Activated CD8-positive, alpha-beta memory T cell treated with anti-CD3 and anti-CD28 coated beads, Interleukin-2, amount 10 ng/mL, durations not matched to agents 7 days and 5 days (primary cell): ENCODE measurements at regions not wholly inside any gene's neighbourhood (a gene's known extent, or its start where the extent isn't known, plus 50 kb on each side); places are given as distances from the start of the nearest gene placed in this dataset.
"Not testable (repeated sequence)": the region's sequence is repeated elsewhere in the genome, so short reads cannot be mapped to it uniquely, and the experiment has no call there.

Source experiments
- ATAC-seq: fragments of 150-1000 bp; cut with Tn5 transposase; one replicate; pipeline ENCODE4 v1.10.0; 2021; ENCODE audit warnings: moderate library complexity
- CTCF ChIA-PET: fragments of 350-600 bp; sonication (Branson Sonifier 250); formaldehyde crosslinking; loops from one replicate; lab custom pipeline; 2021; ENCODE audit warnings: antibody characterized with exemption; lab: Charles Lee
- DNase-seq: peaks from one replicate; pipeline ENCODE4 v3.0.0-alpha.2; 2020
- H3K27ac Mint-ChIP-seq: one replicate; pipeline ENCODE4 v1.8.0; 2021; ENCODE audit warnings: mild to moderate bottlenecking, mixed read lengths
- H3K27me3 Mint-ChIP-seq: one replicate; pipeline ENCODE4 v1.8.0; 2021; ENCODE audit warnings: mixed read lengths
- H3K36me3 Mint-ChIP-seq: one replicate; pipeline ENCODE4 v1.8.0; 2021; ENCODE audit warnings: mild to moderate bottlenecking, mixed read lengths
- H3K4me1 Mint-ChIP-seq: one replicate; pipeline ENCODE4 v1.8.0; 2021; ENCODE audit warnings: mixed read lengths
- H3K4me3 Mint-ChIP-seq: one replicate; pipeline ENCODE4 v1.8.0; 2021; ENCODE audit warnings: mild to moderate bottlenecking, moderate library complexity, mixed read lengths
- H3K9me3 Mint-ChIP-seq: one replicate; pipeline ENCODE4 v1.8.0; 2022; ENCODE audit warnings: low read depth, mixed read lengths

DNA sequence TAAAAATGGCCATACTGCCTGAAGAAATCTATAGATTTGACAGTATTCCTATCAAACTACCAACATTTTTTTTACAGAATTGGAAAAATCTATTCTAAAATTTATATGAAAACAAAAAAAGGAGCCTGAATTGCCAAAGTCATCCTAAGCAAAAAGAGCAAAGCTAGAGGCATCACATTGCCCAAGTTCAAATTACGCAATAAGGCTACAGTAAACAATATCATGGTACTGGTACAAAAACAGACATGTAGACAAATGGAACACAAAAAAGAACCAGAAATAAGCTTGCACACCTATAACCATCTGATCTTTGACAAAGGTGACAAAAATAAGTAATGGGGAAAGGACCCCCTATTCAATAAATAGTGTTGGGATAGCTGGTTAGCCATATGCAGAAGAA is 50.2 kb upstream of the THSD7B start:
- no peaks in the 10 kb centered on the region for H3K9me3 Mint-ChIP-seq
- H3K27me3 Mint-ChIP-seq, result peaks cover 3% of the 10 kb centered on the region
- H3K27ac Mint-ChIP-seq, result no peak overlapping the region
- CTCF ChIA-PET, result no interaction called here
- ATAC-seq (no peak), DNase-seq (no peak)
- H3K36me3 Mint-ChIP-seq, result no peaks in the 10 kb centered on the region
- no peaks in the 10 kb centered on the region for H3K4me1 Mint-ChIP-seq
- H3K4me3 Mint-ChIP-seq, result no peak overlapping the region

DNA sequence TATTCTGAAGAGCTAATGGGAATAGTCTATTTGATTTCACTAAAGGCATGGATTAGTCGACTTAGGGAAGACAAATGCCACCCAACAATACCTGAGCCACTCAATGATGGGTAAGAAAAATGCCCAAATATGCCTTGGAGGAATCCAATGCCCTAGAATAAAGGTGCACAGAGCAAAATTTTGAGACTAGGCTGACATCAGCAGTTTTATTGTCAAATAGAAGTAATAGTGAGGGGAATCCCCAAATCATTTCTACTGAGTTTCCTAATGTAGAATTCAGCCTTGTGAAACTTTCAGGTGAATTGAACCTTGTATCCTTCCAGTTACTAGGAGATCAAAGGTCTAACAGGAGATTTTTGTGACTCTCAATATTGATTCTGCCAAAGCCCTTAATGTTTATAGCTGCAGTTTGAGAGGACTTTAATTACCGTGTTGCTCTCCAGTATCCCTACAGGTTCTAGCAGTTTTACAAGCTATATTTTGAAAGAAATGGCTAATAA is 50.8 kb upstream of the THSD7B start:
- Mint-ChIP-seq H3K4me1 (no peaks in the 10 kb centered on the region), H3K27me3 (peaks cover 3% of the 10 kb centered on the region), H3K27ac (no peak overlapping the region), H3K4me3 (no peak overlapping the region), H3K36me3 (no peaks in the 10 kb centered on the region), H3K9me3 (no peaks in the 10 kb centered on the region)
- CTCF ChIA-PET, result interaction anchor here (0.6 kb wide), 1 partner anchor 955 kb away, joined by 3 read pairs; no protein-coding TSS in a partner anchor
- DNase-seq (no peak), ATAC-seq (no peak)

DNA sequence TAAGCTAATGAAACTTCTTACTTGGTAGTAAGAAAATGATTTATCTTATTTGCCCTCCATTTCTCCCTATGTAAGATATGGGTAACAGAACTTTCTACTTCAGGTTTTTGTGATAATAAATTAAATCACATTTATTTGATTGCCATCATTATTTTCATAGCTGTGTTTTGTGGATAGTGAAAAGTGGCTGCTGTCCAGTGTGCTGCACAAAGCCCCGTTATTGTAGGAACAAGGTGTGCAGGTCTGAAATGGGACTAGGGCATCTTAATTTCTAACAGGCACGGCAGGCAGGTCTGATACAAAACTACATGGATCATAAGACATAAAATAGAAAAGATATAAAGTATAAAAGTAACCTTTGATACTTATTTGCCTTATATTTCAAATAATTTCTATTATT is 51.6 kb upstream of the THSD7B start:
- Mint-ChIP-seq H3K27ac (no peak overlapping the region), H3K36me3 (no peaks in the 10 kb centered on the region), H3K4me1 (no peaks in the 10 kb centered on the region), H3K4me3 (no peak overlapping the region), H3K9me3 (no peaks in the 10 kb centered on the region), H3K27me3 (peaks cover 3% of the 10 kb centered on the region)
- DNase-seq, result no peak
- no peak for ATAC-seq
- CTCF ChIA-PET, result no interaction called here

DNA sequence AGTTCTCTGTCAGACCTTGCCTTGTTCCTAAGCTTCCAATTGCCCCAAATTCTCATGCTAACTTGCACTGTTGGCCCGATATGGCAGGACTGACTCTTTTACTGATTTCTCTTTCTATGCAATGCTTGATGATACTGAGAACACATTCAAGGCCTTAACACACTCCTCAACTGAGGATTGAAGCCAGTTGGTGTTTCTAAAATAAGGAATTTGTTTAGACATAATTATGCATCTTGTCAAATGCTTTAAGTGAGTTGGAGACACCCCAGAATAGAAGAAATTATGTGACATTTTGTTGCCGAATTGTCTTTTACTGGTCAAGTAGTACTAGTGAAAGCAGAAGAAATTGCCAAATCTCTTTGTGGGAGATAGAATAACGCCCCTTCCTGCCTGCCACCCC is 60.0 kb upstream of the THSD7B start:
- H3K27me3 Mint-ChIP-seq, result no peaks in the 10 kb centered on the region
- CTCF ChIA-PET, result no interaction called here
- no peak overlapping the region for H3K4me3 Mint-ChIP-seq

DNA sequence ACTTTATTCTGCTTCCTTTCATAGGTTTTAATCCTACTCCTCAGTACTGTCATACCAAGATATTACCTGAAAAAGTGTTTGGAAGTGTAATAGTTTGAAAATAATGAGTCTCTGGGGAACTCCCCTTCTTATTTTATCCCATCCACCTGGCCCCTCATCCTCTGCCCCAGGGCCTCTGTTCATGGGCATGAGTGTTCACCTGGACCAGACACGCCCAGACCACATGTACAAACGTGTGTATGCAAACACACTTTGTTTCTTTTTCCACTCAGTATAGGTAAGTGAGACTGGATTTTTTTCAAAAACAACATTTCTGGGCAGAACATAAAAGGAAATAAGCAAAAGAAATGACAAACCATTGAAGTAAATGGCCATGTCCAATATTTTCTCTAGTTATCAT is 62.1 kb upstream of the THSD7B start:
- no peaks in the 10 kb centered on the region for H3K9me3 Mint-ChIP-seq
- H3K27me3 Mint-ChIP-seq, result no peaks in the 10 kb centered on the region
- no peak overlapping the region for H3K27ac Mint-ChIP-seq
- no peak overlapping the region for H3K4me3 Mint-ChIP-seq
- CTCF ChIA-PET, result no interaction called here
- no peak for DNase-seq
- H3K36me3 Mint-ChIP-seq, result no peaks in the 10 kb centered on the region
- no peak for ATAC-seq
- H3K4me1 Mint-ChIP-seq, result no peaks in the 10 kb centered on the region

More for the DNA sequence above, 60.0 kb upstream of the THSD7B start:
- DNase-seq, result no peak
- no peak overlapping the region for H3K27ac Mint-ChIP-seq
- no peaks in the 10 kb centered on the region for H3K9me3 Mint-ChIP-seq
- H3K36me3 Mint-ChIP-seq, result no peaks in the 10 kb centered on the region
- ATAC-seq, result no peak
- no peaks in the 10 kb centered on the region for H3K4me1 Mint-ChIP-seq

DNA sequence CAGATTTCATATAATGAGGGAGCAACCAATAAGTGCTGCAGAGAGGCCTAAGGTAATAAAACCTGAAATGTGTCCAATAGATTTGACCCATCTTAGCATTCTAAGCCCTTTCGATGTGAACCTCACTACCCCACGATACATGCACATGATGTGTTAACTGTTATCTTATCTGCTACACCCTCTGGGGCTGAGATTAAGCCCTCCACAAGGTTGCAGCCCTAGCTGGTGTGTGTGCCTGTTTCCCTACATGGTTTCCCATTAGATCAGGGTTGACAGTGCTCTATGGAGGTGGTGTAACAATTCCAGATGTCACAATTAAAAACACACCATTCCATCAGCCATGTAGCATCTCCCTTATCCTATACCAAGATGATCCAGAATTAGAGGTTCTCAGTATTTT is 68.9 kb upstream of the THSD7B start:
- no peaks in the 10 kb centered on the region for H3K27me3 Mint-ChIP-seq
- CTCF ChIA-PET, result no interaction called here
- H3K9me3 Mint-ChIP-seq, result no peaks in the 10 kb centered on the region
- DNase-seq (no peak), ATAC-seq (no peak)
- no peak overlapping the region for H3K4me3 Mint-ChIP-seq
- no peak overlapping the region for H3K27ac Mint-ChIP-seq
- no peaks in the 10 kb centered on the region for H3K36me3 Mint-ChIP-seq
- no peaks in the 10 kb centered on the region for H3K4me1 Mint-ChIP-seq

DNA sequence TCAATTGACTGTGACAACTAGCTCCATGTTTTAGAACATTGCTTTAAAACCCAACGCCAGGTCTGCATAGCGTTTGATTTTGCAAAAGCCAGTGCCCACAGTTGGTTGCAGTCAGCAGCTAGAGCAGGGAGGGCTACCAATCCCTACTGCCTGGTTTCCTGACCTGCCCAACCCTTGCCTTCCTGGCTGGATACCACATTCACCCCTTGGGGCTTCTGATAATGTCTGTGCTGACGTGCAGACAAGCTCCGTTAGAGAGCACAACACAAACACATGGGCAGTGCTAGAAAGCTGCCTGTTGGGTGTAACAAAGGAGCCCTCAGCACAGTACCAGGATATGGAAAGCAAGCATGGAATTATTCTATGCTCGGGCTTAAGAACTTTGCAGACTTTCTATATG is 71.4 kb upstream of the THSD7B start:
- CTCF ChIA-PET, result no interaction called here
- Mint-ChIP-seq H3K4me3 (no peak overlapping the region), H3K36me3 (no peaks in the 10 kb centered on the region), H3K27me3 (no peaks in the 10 kb centered on the region), H3K27ac (no peak overlapping the region), H3K4me1 (no peaks in the 10 kb centered on the region), H3K9me3 (no peaks in the 10 kb centered on the region)
- DNase-seq (no peak), ATAC-seq (no peak)

DNA sequence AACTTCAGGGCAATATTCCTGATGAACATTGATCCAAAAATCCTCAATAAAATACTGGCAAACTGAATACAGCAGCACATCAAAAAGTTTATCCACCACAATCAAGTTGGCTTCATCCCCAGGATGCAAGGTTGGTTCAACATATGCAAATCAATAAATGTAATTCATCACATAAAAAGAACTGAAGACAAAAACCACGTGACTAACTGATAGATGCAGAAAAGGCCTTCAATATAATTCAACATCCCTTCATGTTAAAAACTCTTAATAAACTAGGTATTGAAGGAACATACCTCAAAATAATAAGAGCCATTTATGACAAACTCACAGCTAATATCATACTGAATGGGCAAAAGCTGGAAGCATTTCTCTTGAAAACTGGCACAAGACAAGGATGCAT is 85.3 kb upstream of the THSD7B start:
- H3K4me3 Mint-ChIP-seq, CTCF ChIA-PET, ATAC-seq, H3K27me3 Mint-ChIP-seq, H3K4me1 Mint-ChIP-seq, H3K36me3 Mint-ChIP-seq, H3K9me3 Mint-ChIP-seq, DNase-seq, H3K27ac Mint-ChIP-seq: not testable (repeated sequence)

DNA sequence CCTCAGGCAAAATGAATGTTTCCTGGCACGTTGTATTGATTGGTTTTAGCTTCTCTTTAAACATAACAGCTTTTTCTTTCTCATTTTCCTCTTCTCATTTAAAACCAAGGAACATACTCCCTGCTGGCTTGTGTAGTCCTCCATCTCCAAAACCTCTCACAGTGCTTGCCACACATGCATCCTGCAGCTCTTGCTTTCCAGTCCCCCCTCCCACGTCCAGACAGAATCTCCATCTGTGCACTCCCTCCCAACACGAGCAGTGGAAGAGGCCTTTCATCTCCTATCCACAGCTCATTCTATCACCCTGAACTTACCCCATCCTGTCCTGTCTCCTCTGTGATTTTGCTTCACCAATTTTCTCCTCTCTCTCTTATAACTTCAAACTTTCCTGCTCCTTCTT is 99.6 kb upstream of the THSD7B start:
- no peak overlapping the region for H3K27ac Mint-ChIP-seq
- no peaks in the 10 kb centered on the region for H3K9me3 Mint-ChIP-seq
- DNase-seq, result no peak
- no peaks in the 10 kb centered on the region for H3K36me3 Mint-ChIP-seq
- no peak for ATAC-seq
- no peaks in the 10 kb centered on the region for H3K27me3 Mint-ChIP-seq
- no peaks in the 10 kb centered on the region for H3K4me1 Mint-ChIP-seq
- CTCF ChIA-PET, result no interaction called here
- H3K4me3 Mint-ChIP-seq, result no peak overlapping the region

DNA sequence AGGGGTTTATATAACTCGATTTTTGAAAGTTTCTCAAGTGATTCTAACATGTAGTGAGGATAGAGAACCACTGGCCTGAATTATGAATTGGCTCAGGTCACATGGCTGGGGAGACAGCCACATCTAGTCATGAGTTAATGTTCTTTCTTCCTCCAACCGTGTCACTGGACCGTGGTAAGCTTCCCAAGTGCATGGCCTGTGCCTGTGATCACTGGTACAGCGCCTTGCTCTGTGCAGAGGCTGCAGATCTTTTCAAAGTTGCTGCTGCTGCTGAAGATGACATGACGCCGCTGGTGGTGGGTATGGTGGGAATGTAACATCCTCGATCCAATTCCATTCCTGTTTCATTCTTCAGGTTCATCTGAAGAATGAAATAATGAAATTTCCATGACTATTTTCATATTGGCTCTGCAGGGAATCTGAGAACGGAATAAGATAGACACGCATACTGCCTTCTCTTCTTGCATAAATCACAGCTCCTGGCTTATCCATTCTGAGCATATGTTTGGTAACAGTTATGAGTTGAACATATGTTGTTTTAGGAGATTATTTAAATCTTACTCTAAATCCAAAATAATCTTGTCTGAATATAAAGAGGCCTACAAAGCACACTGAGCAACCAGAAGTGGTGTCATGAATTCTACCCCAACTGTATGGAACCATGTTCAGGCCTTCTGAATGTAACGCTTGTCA is 100.5 kb upstream of the THSD7B start:
- ATAC-seq (no peak), DNase-seq (no peak)
- Mint-ChIP-seq H3K9me3 (no peaks in the 10 kb centered on the region), H3K27me3 (no peaks in the 10 kb centered on the region), H3K4me3 (no peak overlapping the region), H3K4me1 (no peaks in the 10 kb centered on the region), H3K27ac (no peak overlapping the region), H3K36me3 (no peaks in the 10 kb centered on the region)
- CTCF ChIA-PET, result no interaction called here

DNA sequence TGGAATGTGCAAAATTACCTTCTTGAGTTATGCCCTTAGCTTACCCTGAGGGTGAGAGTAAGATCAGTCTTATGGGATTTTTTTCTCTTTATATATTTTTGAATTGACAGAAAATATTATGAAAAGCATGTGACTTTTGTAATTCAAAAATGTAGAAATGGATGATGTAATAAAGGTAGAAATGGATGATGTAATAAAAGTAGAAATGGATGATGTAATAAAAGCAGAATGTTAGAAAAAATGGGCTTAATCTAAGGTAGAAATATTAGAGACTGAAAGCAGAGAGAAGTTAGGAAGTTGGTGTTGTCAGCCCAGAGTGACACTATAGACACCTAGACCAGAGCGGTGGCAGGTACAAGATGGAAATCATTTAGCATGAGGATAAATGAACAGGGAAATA is 107.1 kb upstream of the THSD7B start:
- DNase-seq (no peak), ATAC-seq (no peak)
- H3K9me3 Mint-ChIP-seq, result no peaks in the 10 kb centered on the region
- H3K4me3 Mint-ChIP-seq, result no peak overlapping the region
- CTCF ChIA-PET, result no interaction called here
- H3K4me1 Mint-ChIP-seq, result no peaks in the 10 kb centered on the region
- H3K27ac Mint-ChIP-seq, result no peak overlapping the region
- H3K27me3 Mint-ChIP-seq, result peaks cover 5% of the 10 kb centered on the region
- H3K36me3 Mint-ChIP-seq, result no peaks in the 10 kb centered on the region

DNA sequence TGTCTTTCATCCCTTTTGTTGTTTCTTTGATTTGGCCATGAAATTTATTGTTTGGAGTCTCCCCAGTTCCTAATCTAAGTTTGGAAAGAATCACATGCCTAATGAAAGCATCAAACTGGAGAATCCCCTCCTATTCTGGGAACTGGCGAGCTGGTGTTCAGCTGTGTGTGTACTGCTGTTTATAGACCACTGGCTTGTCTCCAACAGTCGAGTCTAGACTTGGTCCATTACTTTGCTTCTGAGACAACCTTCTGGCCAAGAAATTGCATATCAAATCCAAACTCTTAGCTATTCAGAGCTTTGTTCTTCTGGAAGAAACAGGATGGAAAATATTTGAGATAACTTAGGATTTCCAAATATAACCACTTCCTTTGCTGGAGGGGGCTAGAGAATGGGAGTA is 111.5 kb upstream of the THSD7B start:
- CTCF ChIA-PET, result no interaction called here
- ATAC-seq (no peak), DNase-seq (no peak)
- no peaks in the 10 kb centered on the region for H3K4me1 Mint-ChIP-seq
- no peak overlapping the region for H3K27ac Mint-ChIP-seq
- H3K36me3 Mint-ChIP-seq, result no peaks in the 10 kb centered on the region
- H3K4me3 Mint-ChIP-seq, result no peak overlapping the region
- peaks cover 12% of the 10 kb centered on the region for H3K27me3 Mint-ChIP-seq
- H3K9me3 Mint-ChIP-seq, result no peaks in the 10 kb centered on the region

DNA sequence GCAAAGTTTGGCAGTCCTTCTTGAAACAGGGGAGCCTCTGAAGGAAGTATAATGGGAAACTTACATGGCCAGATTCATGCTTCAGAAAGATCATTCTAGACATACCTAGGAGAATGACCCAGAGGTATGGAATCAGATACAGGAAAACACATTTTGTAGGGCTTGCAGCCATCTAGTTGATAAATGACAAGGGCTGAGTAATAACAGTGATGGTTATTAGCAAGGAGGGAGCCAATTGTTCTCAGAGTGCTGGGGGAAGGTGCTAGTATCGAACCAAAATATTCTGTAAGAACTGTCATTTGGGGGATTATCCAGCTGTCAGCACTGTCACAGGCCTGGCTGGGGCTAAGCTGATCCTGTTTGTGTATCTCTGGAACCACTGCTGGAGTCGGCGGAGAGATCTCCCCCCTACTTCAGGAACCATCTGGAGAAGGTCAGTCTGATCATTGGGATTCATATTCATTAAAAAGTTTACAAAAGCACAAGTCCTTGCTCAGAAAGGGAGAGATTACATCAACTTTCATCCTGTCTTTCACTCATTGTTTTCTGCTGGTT is 113.8 kb upstream of the THSD7B start:
- CTCF ChIA-PET, result no interaction called here
- ATAC-seq (no peak), DNase-seq (no peak)
- Mint-ChIP-seq H3K27ac (no peak overlapping the region), H3K9me3 (no peaks in the 10 kb centered on the region), H3K4me1 (no peaks in the 10 kb centered on the region), H3K36me3 (no peaks in the 10 kb centered on the region), H3K4me3 (no peak overlapping the region), H3K27me3 (peaks cover 9% of the 10 kb centered on the region)

DNA sequence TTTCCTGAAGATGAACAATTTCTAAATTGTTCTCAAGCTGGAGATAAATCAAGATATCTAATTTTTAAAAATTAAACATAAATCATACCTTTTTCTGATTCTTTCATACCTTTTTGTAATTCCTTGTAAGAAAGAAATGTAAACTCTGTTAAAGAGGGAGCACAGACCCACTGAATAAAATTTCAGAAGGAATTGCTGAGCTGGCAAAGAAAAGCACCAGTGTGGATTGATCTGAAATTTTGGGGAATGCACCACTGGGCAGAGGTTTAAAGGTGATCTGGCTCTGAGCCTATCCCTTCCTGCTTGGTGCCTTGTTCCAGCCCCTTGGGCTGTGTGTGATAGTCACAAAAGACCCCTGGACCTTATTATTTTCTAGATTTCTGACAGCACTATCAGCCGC is 118.3 kb upstream of the THSD7B start:
- CTCF ChIA-PET, result no interaction called here
- H3K27ac Mint-ChIP-seq, result no peak overlapping the region
- no peaks in the 10 kb centered on the region for H3K36me3 Mint-ChIP-seq
- peaks cover 3% of the 10 kb centered on the region for H3K27me3 Mint-ChIP-seq
- no peak overlapping the region for H3K4me3 Mint-ChIP-seq
- no peaks in the 10 kb centered on the region for H3K4me1 Mint-ChIP-seq
- H3K9me3 Mint-ChIP-seq, result no peaks in the 10 kb centered on the region
- ATAC-seq (no peak), DNase-seq (no peak)
